B cell (primary cell): ENCODE measurements at regions not wholly inside any gene's neighbourhood (a gene's known extent, or its start where the extent isn't known, plus 50 kb on each side); places are given as distances from the start of the nearest gene placed in this dataset.
"Not testable (repeated sequence)": the region's sequence is repeated elsewhere in the genome, so short reads cannot be mapped to it uniquely, and the experiment has no call there.

Source experiments
- CTCF ChIP-seq: fragments of 200-600 bp; IDR thresholded peaks from one replicate; pipeline ENCODE4 v1.8.0; 2022; ENCODE audit warnings: antibody characterized with exemption, mild to moderate bottlenecking
- EZH2 ChIP-seq: IDR thresholded peaks from 2 replicates; pipeline ENCODE4 v1.6.1; 2012; ENCODE audit warnings: borderline replicate concordance, low read depth, mild to moderate bottlenecking, moderate library complexity, low read length; ENCODE audit not compliant: insufficient read depth, poor library complexity, severe bottlenecking

DNA sequence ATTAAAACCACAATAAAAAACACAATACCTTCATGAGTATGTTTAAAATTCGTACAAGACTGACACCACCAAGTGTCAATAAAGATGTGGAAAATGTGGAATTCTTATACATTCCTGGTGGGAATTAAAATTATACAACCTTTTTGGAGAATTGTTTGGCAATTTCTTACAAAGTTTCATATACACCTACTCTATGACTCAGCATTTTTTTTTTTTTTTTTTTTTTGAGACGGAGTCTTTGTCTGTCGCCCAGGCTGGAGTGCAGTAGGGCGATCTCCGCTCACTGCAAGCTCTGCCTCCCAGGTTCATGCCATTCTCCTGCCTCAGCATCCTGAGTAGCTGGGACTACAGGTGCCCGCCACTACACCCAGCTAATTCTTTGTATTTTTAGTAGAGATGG lies 212.5 kb upstream of the PIEZO2 start:
- not testable (repeated sequence) for TF ChIP-seq CTCF, EZH2
